Esophagus squamous epithelium (tissue), 5 donors: ENCODE measurements at regions not wholly inside any gene's neighbourhood (a gene's known extent, or its start where the extent isn't known, plus 50 kb on each side); places are given as distances from the start of the nearest gene placed in this dataset.

Experiments used
- DNase-seq: peaks from one replicate; lab custom pipeline; 2025; lab: John Stamatoyannopoulos, UW
- H3K27ac ChIP-seq, 4 donors: fragments of 200-600 bp; sonication (generic); one replicate each; pipeline ENCODE4 v1.5.1; 2016 to 2019; ENCODE audit warnings: mild to moderate bottlenecking in 1 of 4
- H3K27me3 ChIP-seq, 4 donors: fragments of 200-600 bp; sonication (generic); 1 replicate in 3 of 4; 2 replicates in 1 of 4; pipeline versions ENCODE4 v1.5.1 to v1.6.0; 2017 to 2021; ENCODE audit warnings: antibody characterized with exemption in 1 of 4
- H3K36me3 ChIP-seq, 3 donors: fragments of 200-600 bp; sonication (generic); one replicate each; pipeline ENCODE4 v1.5.1; 2016 to 2019
- H3K4me1 ChIP-seq, 3 donors: fragments of 200-600 bp; sonication (generic); one replicate each; pipeline ENCODE4 v1.5.1; 2017 to 2019
- H3K4me3 ChIP-seq, 4 donors: fragments of 200-600 bp; sonication (generic); 1 replicate in 3 of 4; 2 replicates in 1 of 4; pipeline ENCODE4 v1.5.1; 2016 to 2019; ENCODE audit warnings: mild to moderate bottlenecking in 2 of 4, moderate library complexity in 1 of 4
- H3K9me3 ChIP-seq, 3 donors: fragments of 200-600 bp; sonication (generic); one replicate each; pipeline ENCODE4 v1.5.1; 2016 to 2019
- POLR2A ChIP-seq, 4 donors: fragments of 450-650 bp; IDR thresholded peaks; one replicate each; pipeline ENCODE4 v1.6.1; 2017; ENCODE audit warnings: antibody characterized with exemption in 4 of 4, mild to moderate bottlenecking in 4 of 4, moderate library complexity in 3 of 4
- WGBS, 2 donors: methylation state at CpG; one replicate each; pipeline ENCODE4 v1.1.5; 2018; 5-methylcytosine and 5-hydroxymethylcytosine counted together
- intact Hi-C: fragments of 100-400 bp; cut with DNase I; formaldehyde crosslinking; loops from one replicate; pipeline ENCODE4 v1.15.0; 2022
- TF ChIP-seq, protein P1 (sequence below), 6 experiments: fragments of 450-650 bp in 4 of 6; fragments of 200-600 bp in 2 of 6; sonication (generic) in 2 of 6; IDR thresholded peaks; one replicate each; pipeline ENCODE4 v1.5.1; 2016 to 2019; ENCODE audit warnings: antibody characterized with exemption in 6 of 6, mild to moderate bottlenecking in 4 of 6, moderate library complexity in 4 of 6
- donor health status: DM: yes; HTN: yes; CAD: no.

DNA sequence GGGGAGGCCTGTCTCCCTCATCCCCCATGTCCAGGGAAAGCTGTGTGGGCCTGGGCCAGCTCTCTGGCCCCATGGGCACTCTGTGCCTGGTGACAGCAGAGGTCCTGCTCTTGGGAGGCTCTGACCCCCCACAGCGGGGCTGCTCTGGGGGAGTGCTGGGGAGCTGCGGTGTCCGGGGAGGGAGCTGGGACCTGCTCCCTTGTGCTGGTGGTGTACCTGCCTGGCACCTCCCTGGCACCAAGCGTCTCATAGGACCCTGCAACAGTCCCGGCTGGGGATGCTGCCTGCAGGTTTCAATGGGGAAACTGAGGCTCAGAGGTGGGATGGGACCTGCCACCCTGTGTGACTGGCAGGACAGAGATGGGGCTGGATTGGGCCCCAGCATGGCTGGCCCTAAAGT is 111.3 kb downstream of the KIF26A start:
- no peak for DNase-seq
- Histone ChIP-seq H3K9me3 (peaks cover 0 to 17% (median 11%) of the 10 kb centered on the region in 3 donors), H3K36me3 (no peaks in the 10 kb centered on the region), H3K4me3 (no peak overlapping the region), H3K27ac (no peak overlapping the region), H3K27me3 (no peaks in the 10 kb centered on the region), H3K4me1 (no peaks in the 10 kb centered on the region)
- WGBS, 2 donors = no CpG with 5 or more reads among the region's 5 CpGs
- no peak for TF ChIP-seq POLR2A (IDR thresholded peaks at IDR 0.05)
- TF ChIP-seq, protein P1, sequence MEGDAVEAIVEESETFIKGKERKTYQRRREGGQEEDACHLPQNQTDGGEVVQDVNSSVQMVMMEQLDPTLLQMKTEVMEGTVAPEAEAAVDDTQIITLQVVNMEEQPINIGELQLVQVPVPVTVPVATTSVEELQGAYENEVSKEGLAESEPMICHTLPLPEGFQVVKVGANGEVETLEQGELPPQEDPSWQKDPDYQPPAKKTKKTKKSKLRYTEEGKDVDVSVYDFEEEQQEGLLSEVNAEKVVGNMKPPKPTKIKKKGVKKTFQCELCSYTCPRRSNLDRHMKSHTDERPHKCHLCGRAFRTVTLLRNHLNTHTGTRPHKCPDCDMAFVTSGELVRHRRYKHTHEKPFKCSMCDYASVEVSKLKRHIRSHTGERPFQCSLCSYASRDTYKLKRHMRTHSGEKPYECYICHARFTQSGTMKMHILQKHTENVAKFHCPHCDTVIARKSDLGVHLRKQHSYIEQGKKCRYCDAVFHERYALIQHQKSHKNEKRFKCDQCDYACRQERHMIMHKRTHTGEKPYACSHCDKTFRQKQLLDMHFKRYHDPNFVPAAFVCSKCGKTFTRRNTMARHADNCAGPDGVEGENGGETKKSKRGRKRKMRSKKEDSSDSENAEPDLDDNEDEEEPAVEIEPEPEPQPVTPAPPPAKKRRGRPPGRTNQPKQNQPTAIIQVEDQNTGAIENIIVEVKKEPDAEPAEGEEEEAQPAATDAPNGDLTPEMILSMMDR (IDR thresholded peaks at IDR 0.05) = no peak
- intact Hi-C loops = no loop called here

GRCh38 chr14:104250175-104250574 is 111.8 kb downstream of the KIF26A start:
- DNase-seq = no peak
- no peaks in the 10 kb centered on the region for H3K27me3 ChIP-seq
- no peak overlapping the region for H3K4me3 ChIP-seq
- no peaks in the 10 kb centered on the region for H3K4me1 ChIP-seq
- peaks cover 0 to 12% (median 6%) of the 10 kb centered on the region in 3 donors for H3K9me3 ChIP-seq
- H3K36me3 ChIP-seq = no peaks in the 10 kb centered on the region
- no peak for TF ChIP-seq POLR2A (IDR thresholded peaks at IDR 0.05)
- TF ChIP-seq, protein P1 (IDR thresholded peaks at IDR 0.05) = no peak
- 100% methylated on average over 2 of the region's 8 CpGs; no CpG with 5 or more reads in 1 of the 2 donors for WGBS, 2 donors
- intact Hi-C loops = no loop called here
- H3K27ac ChIP-seq = no peak overlapping the region

DNA sequence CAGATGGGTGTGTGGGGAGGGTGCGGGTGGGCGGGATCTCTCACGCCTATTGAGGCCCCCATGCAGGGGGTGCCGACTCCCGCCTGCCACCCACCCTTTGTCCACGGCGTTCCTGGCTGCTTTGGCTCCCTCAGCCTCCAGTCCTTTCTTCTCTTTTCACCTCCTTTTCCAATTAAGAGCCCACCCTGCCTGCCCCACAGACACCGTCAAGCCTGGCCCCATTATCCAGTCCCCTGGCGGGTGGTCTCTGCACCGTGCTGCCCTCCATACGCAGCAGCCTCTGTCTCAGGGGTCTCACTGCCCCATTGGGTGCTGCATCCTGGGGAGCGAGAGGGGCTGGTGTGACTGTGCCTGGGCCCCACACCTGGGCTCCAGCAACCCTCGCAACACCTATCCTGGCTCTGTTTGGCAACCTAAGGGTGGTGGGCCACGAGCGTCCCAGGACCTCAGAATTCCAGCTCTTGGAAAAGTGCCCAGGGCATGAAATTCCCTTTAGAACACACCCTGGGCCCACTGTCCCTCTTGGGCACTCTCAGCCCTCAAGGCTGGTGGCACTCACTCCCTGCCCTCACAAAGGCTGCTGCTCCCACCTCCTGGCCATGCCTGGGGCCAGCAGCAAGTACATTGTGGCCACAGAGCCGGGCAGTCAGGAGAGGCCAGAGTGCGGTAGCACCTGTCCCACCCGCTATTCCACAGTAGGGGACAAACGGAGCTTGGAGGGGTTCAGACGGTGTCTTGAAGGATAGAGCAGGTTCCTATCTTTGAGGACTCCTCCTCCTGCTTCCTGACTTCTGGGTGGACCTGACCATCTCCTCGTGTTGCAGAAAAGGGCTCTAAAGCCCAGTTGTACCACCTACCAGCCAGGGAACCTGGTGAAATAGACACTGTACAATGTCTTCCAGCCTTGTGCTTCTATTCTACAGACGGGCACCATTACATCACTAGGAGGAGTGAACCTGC is 114.1 kb downstream of the KIF26A start:
- Histone ChIP-seq H3K9me3 (no peaks in the 10 kb centered on the region), H3K27me3 (peaks cover 0 to 16% (median 0%) of the 10 kb centered on the region in 4 donors), H3K36me3 (no peaks in the 10 kb centered on the region), H3K4me3 (no peak overlapping the region), H3K27ac (no peak overlapping the region), H3K4me1 (no peaks in the 10 kb centered on the region)
- intact Hi-C loops = no loop called here
- TF ChIP-seq POLR2A (IDR thresholded peaks at IDR 0.05) = no peak
- TF ChIP-seq, protein P1 (IDR thresholded peaks at IDR 0.05) = no peak
- WGBS, 2 donors = 70 to 75% methylated on average over 11 to 20 of the region's 22 CpGs
- DNase-seq = no peak

GRCh38 chr14:104253223-104253822 is 114.9 kb downstream of the KIF26A start:
- Histone ChIP-seq H3K9me3 (no peaks in the 10 kb centered on the region), H3K27me3 (peaks cover 0 to 17% (median 0%) of the 10 kb centered on the region in 4 donors), H3K27ac (no peak overlapping the region), H3K4me3 (no peak overlapping the region), H3K36me3 (no peaks in the 10 kb centered on the region), H3K4me1 (no peaks in the 10 kb centered on the region)
- no peak for DNase-seq
- 51% methylated on average over 4 of the region's 19 CpGs; no CpG with 5 or more reads in 1 of the 2 donors for WGBS, 2 donors
- intact Hi-C loops = no loop called here
- TF ChIP-seq, protein P1 (IDR thresholded peaks at IDR 0.05) = no peak
- TF ChIP-seq POLR2A (IDR thresholded peaks at IDR 0.05) = no peak

DNA sequence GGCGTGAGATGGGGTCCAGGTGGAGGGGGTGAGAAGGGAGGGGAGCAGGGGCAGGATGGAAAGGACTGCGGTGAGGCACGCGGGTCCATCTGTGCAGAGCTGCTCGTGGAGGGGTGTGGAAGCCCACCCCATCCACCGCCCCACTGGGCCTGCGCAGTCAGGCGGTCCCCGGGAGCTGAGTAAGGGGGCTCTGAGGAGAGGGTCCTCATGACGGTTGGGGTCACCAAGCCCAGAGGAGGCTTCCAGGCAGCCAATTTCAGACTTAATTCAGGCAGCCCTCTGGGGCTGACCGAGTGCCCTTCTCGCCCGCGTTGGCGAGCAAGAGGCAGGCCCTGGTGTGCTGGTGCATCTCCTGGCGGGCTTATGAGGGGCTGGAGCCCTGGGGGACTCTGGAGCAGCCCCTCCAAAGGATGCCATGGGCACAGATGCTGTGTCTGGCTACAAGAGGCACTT is 115.5 kb downstream of the KIF26A start:
- intact Hi-C loops = no loop called here
- H3K36me3 ChIP-seq = no peaks in the 10 kb centered on the region
- H3K9me3 ChIP-seq = no peaks in the 10 kb centered on the region
- WGBS, 2 donors = 46 to 70% methylated on average over 6 to 9 of the region's 16 CpGs
- H3K4me3 ChIP-seq = no peak overlapping the region
- no peak for TF ChIP-seq POLR2A (IDR thresholded peaks at IDR 0.05)
- TF ChIP-seq, protein P1 (IDR thresholded peaks at IDR 0.05) = no peak
- no peaks in the 10 kb centered on the region for H3K4me1 ChIP-seq
- H3K27me3 ChIP-seq = peaks cover 0 to 17% (median 0%) of the 10 kb centered on the region in 4 donors
- no peak overlapping the region for H3K27ac ChIP-seq
- DNase-seq = no peak
